GM12873 (cell line): ENCODE measurements at regions not wholly inside any gene's neighbourhood (a gene's known extent, or its start where the extent isn't known, plus 50 kb on each side); places are given as distances from the start of the nearest gene placed in this dataset.

ENCODE experiments used
- TF ChIP-seq, protein P1 (sequence below): IDR thresholded peaks from 2 replicates; pipeline ENCODE4 v1.5.1; 2012; ENCODE audit warnings: low read depth, mild to moderate bottlenecking, moderate library complexity, low read length, control low read depth; ENCODE audit not compliant: insufficient read depth; ENCODE audit errors: missing control alignments

DNA sequence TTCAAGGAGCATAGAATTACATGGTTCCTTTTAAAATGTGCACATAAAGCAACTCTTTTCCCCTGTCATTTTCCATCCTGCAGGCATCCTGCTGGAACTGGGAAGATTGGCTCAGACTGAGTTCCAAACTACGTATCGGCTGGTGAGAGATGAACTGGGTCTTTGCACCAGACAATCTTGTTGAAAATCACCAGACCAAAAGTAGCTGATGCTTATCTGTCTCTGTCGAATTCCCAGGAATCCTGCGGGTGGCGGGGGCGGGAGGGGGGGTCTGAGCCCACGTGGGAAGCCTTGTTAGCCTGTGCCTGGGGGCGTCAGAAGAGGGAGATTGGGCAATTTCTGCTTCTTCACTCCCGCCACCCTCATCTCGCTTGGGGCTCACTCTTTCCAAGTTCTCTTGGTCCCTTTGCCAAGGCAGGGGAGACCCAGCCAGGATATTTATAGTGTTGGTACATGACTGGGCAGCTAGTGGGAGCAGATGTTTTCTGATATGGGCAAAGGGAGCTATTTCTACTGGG, 90.1 kb upstream of the SLC25A33 start:
- TF ChIP-seq, protein P1, sequence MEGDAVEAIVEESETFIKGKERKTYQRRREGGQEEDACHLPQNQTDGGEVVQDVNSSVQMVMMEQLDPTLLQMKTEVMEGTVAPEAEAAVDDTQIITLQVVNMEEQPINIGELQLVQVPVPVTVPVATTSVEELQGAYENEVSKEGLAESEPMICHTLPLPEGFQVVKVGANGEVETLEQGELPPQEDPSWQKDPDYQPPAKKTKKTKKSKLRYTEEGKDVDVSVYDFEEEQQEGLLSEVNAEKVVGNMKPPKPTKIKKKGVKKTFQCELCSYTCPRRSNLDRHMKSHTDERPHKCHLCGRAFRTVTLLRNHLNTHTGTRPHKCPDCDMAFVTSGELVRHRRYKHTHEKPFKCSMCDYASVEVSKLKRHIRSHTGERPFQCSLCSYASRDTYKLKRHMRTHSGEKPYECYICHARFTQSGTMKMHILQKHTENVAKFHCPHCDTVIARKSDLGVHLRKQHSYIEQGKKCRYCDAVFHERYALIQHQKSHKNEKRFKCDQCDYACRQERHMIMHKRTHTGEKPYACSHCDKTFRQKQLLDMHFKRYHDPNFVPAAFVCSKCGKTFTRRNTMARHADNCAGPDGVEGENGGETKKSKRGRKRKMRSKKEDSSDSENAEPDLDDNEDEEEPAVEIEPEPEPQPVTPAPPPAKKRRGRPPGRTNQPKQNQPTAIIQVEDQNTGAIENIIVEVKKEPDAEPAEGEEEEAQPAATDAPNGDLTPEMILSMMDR = no peak

DNA sequence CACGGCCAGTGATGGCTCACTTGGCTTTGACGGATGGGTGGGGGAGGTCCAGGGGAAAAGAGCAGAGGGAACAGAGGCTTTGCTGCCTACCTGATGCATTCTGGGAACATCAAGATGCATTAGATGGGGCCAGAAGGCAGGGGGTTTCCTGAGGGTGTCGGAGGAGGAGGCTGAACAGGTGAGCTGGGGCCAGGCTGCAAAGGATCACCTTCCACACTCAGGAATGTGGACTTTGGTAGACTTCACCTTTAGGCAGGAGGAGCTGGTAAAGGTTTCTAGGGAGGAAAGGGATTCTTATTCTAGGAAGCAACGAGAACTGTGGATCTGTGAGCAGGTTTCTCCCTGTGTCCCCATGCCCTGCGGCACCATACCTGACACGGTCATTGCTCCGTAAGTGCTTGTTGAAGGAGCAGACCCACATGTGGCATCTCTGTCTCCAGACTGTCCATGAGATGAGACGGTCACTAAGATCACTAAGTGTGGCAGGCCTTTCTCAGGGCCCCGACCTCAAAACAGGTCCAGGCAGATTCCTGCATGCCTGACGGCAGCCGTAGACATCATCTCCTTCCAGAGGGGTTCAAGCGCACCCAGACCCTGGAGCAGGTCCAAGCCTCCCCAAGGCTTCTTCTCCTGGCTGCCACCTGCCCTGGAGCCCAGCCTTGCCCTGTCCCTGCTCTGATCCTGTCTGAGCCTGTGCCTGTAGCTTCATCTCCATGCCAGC, 89.1 kb upstream of the SLC25A33 start:
- TF ChIP-seq, protein P1 = no peak

DNA sequence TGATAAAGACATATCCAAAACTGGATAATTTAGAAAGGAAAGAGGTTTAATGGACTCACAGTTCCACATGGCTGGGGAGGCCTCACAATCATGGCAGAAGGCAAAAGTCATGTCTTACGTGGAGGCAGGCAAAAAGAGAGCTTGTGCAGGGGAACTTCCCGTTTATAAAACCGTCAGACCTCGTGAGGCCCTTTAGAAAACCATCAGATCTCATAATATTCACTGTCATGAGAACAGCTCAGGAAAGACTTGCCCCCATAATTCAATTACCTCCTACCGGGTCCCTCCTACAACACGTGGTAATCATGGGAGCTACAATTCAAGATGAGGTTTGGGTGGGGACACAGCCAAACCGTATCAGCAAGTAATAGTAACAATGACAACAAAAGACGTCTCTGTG, 88.2 kb upstream of the SLC25A33 start:
- TF ChIP-seq, protein P1 = no peak

DNA sequence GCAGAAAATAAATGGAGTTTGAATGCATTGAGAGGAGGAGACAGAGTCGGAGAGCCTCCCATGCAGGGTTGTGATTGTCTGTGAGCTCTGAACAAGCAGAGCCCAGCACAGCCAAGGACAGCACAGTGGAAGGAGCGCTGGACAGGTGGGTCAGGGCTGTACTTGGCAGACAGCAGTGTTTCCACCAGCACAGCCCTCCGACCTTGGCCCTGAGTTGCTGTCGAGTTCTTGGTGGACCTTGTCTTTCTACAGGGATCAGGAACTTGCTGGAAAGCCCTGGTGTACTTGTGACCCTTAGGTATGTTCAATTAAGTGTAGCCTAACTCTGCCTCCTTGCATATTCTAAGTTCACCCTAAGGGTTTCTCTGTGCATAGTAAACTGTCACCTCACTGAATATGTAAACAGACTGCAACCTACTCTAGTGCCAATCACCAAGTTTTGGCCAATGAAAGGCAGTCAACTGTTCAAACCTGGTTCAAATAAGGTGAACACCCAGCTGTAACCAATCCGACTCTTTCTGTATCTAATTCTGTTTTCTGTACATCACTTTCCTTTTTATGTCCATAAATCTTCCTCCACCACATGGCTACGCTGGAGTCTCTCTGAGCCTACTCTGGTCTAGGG, 86.6 kb upstream of the SLC25A33 start:
- TF ChIP-seq, protein P1 = no peak

DNA sequence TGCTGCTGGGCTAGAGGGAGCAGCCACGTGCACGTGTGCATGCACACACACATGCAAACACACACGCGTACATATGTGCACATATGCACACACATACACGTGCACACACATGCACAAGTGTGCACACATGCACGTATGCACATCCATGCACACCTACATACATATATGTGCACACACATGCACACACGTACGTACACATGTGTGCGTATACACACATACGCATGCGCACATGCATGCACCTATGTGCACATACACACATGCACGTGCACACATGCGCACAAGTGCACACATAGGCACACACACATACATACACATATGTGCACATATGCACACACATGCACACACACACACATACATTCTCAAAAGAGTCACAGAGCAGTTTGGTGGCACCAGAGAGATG, 85.9 kb upstream of the SLC25A33 start:
- TF ChIP-seq, protein P1 = no peak

DNA sequence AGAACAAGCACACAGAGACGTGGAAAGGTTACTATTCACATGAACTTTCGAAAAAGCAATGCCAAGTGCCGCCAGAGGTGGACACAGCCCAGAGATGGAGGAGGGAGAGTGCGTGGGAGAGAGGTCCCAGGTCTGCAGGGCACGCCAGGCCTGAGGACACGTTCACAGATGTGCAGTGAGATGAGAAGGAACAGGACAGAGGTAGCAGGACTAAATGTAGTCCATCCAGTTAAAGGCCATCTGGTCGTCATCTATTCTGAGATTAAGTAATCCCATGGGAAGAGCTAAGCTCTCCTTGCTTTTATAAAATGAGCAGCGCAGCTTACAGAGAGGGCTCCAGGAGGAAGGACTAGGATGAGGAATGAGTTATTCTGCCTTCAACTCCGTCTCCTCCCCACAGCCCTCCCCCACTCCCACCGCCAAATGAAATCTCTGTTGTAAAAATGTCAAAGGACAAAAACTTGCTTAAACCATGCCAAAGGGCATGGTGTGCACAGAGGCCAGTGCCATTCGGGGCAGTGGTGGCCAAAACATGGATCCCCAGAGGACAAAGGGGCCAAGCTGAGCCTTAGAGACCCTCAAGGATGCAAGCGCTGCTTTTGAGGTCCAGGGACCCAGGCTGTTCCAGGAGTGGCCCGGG, 85.4 kb upstream of the SLC25A33 start:
- TF ChIP-seq, protein P1 = no peak

DNA sequence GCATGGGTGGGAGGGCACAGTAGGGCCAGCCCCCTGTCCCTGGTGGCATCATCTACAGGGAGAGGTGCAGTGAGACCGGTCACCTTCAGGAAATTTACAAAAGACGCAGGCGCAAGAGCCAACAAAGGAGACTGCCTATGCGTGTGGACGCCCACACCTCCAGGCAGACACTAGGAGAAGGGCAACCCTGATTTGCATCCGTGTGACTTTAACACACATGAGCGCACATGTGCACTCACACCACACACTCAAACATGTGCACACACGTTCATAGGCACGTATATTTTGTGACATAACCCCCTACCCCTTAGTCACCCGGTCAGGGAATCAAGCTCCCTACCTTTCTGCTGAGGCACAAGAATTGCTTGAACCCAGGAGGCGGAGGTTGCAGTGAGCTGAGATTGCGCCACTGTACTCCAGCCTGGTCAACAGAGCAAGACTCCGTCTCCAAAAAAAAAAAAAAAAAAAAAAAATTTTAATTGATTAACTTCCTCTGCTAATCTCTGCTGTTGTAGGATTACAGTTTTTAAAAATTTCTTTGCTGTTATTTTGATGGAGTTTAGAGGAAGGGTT, 84.7 kb upstream of the SLC25A33 start:
- TF ChIP-seq, protein P1 = no peak
